ENCODE measurements at regions not wholly inside any gene's neighbourhood (a gene's known extent, or its start where the extent isn't known, plus 50 kb on each side); places are given as distances from the start of the nearest gene placed in this dataset.
A peak's percentile ranks its signal among the peaks of the same experiment; 100 is the strongest.

DNA sequence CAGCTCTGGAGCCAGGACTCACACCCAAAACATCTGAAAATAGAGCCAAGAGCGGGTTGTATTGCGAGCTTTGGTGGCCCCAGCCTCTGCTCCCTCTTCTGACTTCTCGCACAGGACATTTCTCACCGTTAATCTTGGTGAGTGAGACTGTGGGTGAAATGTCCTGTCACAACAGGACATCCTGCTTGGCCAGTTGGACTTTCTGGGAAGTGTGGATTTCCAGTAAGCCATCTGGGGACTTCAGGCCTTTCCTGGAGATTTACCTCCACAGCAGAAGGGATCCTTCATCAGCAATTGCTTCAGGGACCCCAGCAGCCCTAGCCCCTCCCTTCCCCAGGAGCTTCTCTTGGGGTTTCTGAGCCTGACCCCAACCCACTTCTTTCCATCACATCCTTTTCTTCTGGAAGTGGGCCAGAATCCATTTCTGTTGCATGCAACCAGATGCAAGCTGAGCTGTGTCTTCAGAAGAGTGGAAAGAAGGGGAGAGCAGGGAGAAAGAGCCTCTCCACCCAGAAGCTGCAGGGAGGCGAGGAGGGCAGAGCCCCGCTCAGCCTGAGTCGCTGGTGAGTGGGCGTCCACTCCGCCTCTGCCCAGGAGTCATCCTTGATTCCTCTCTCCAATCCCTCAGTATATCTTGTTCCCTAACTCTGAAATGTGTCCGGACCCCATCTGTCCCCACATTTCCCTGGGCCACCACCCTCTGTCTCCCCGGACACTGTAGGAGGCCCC lies 50.3 kb upstream of the GADD45G start:
- Mint-ChIP-seq H3K27me3 (no peaks in the 10 kb centered on the region), H3K4me3 (no peak overlapping the region), H3K4me1 (peaks cover 10% of the 10 kb centered on the region), H3K9me3 (no peaks in the 10 kb centered on the region), H3K27ac (no peak overlapping the region), H3K36me3 (ENCODE audit: low read depth) (no peaks in the 10 kb centered on the region)
- no peak for ATAC-seq (replicated peaks)

DNA sequence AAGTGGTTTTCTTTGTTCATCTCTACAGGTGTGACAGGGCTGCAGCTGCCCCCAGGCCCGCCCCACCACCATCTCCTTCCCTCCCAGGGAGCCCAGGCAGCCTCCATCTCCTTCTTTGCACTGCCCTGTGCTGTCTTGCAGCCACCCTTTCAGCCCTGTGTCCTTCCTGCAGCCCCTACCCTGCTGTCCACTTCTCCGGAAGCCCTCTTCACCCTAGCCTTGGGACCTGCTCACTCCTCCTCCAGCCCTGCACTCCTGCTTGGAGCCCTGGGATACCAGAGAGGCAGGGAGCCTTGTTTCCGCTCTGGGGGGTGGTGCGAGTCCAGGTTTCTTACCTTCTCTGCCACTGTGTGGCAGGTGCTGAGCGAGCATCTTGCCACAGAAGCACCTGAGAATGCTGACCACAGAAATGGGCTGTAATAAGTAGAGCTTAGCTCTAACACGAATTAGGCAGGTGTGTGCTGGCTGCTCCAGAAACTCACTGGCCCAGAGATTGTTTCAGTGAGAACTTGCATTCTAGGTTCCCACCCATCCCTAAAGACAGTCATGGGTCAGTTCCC lies 51.3 kb upstream of the GADD45G start:
- ATAC-seq (replicated peaks): no peak
- Mint-ChIP-seq H3K27ac (no peak overlapping the region), H3K36me3 (ENCODE audit: low read depth) (no peaks in the 10 kb centered on the region), H3K27me3 (no peaks in the 10 kb centered on the region), H3K4me3 (no peak overlapping the region), H3K9me3 (no peaks in the 10 kb centered on the region), H3K4me1 (peaks cover 10% of the 10 kb centered on the region)

GRCh38 chr9:89550346-89550927 lies 52.5 kb upstream of the SEMA4D start:
- no peaks in the 10 kb centered on the region for H3K36me3 Mint-ChIP-seq (ENCODE audit: low read depth)
- no peak overlapping the region for H3K4me3 Mint-ChIP-seq
- H3K4me1 Mint-ChIP-seq: no peaks in the 10 kb centered on the region
- H3K27ac Mint-ChIP-seq: no peak overlapping the region
- H3K9me3 Mint-ChIP-seq: peaks cover 5% of the 10 kb centered on the region
- no peaks in the 10 kb centered on the region for H3K27me3 Mint-ChIP-seq
- no peak for ATAC-seq (replicated peaks)

GRCh38 chr9:89549031-89549644 lies 51.2 kb upstream of the SEMA4D start:
- no peaks in the 10 kb centered on the region for H3K36me3 Mint-ChIP-seq (ENCODE audit: low read depth)
- no peaks in the 10 kb centered on the region for H3K4me1 Mint-ChIP-seq
- H3K27me3 Mint-ChIP-seq: no peaks in the 10 kb centered on the region
- H3K9me3 Mint-ChIP-seq: peaks cover 5% of the 10 kb centered on the region
- peak overlapping the region; percentile 33 for H3K27ac Mint-ChIP-seq
- H3K4me3 Mint-ChIP-seq: no peak overlapping the region
- ATAC-seq (replicated peaks): peak; percentile 100

DNA sequence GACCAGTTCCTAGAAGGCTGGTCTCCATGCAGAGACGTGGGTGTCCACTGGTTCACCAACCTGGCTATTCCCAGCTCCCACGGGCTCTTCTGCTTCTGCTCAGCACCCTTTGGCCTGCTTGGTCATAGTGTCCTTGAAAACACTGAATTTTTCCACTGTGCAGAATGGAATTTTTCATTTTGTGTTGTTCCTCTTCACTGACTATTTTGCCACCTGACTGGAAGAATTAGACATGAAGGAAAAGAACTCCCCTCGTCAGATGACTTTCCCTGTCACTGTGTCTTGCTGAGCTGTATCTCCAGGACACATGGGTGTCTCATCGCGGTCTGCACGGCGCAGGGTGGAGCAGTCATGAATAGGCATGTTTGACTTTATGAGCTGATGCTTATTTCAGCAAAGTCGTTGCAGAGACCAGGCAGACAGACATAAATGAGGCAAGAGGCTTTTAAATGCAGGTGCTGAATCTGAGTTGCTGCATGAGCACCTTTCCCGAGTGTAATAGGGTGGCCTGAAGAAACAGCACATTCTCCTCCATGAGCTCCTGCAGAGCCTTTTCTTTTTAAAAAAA lies 50.2 kb upstream of the SEMA4D start:
- no peaks in the 10 kb centered on the region for H3K4me1 Mint-ChIP-seq
- H3K27ac Mint-ChIP-seq: no peak overlapping the region
- H3K9me3 Mint-ChIP-seq: peaks cover 5% of the 10 kb centered on the region
- ATAC-seq (replicated peaks): no peak
- H3K27me3 Mint-ChIP-seq: no peaks in the 10 kb centered on the region
- no peak overlapping the region for H3K4me3 Mint-ChIP-seq
- no peaks in the 10 kb centered on the region for H3K36me3 Mint-ChIP-seq (ENCODE audit: low read depth)

Data from activated T-helper 17 cell treated with anti-CD3 and anti-CD28 coated beads, Interleukin-2, amount 50 U/mL, for 72 hours (primary cell).